GM12872 (cell line): ENCODE measurements at regions not wholly inside any gene's neighbourhood (a gene's known extent, or its start where the extent isn't known, plus 50 kb on each side); places are given as distances from the start of the nearest gene placed in this dataset.

Experiments used
- CTCF ChIP-seq: IDR thresholded peaks from 3 replicates; pipeline ENCODE4 v1.5.1; 2011; ENCODE audit warnings: low read depth, mild to moderate bottlenecking, low read length, moderate library complexity; ENCODE audit not compliant: insufficient read depth

- no peak for TF ChIP-seq CTCF
Observed at GRCh38 chr2:133768658-133769435, 200.6 kb upstream of the NCKAP5 start.

DNA sequence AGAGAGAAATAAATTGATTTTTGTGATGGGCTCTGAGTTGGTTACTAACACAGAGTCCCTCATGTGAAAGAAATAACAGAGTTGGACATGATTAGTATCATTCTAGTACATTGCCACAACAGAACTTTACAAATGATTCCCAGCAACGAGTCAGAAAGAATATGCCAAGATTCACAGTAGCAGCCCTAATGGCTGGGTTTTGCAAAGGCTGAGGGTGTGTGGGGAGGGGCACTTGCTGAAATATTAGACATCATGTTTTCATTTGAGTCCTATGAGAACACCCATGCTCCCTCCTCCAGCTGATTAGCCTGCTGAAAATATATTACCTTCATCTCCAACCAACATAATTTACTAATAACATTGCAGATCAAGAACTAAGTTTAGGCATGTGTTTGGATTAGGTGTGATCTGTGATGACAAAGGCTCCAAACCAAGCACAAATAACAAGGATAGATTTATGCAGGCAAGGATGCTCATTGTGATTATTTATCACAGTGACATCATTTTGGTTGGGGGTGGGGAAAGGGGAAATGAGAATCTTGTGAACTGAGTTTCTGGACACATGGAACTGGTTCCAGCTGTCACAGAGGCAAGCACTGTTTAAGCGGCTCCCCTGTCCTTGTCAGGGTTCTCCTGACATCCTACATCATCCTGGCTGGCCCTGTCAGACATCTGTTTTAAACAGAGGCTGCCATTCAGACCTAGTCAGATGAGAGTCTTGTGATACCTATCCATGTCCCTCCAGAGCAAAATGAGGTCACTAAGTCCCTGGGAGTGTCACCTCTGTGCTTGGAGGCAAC lies 205.8 kb upstream of the NCKAP5 start:
- TF ChIP-seq CTCF, result no peak

GRCh38 chr2:133774654-133775015 lies 206.4 kb upstream of the NCKAP5 start:
- TF ChIP-seq CTCF, result no peak

DNA sequence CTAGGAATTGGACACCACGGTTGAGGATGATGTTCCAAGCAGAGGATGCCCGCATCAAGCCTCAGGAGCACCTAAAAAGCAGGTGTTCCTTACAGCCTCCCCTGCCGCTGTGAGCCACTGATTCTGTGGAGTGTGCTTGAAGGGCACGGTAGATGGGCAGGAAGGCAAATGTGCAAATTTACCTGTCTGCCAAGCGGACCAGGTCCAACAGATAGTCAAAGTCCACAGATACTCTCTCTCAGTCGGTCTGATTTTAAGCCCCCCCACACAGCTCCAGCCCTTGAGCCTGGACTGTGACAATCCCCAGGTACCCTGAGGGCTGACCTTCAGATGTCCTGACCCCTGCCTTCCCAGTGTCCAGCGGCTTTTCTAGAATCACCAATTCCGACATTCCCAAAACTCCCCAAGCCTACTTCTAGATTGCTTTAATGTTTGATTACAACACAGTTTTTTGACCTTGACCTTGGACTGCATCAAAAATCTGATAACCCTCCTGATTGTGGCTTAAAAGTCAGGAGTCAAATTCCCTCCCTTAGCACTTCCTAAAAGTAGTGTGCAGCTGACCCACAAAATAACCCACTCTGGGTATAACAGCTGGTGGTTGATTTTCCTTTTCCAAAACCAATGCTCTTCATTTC lies 208.8 kb upstream of the NCKAP5 start:
- TF ChIP-seq CTCF, result no peak

- no peak for TF ChIP-seq CTCF
Observed at GRCh38 chr2:133777574-133777960, 209.3 kb upstream of the NCKAP5 start.

GRCh38 chr2:133780099-133780996 lies 212.1 kb upstream of the NCKAP5 start:
- TF ChIP-seq CTCF, result peak; percentile 79
